Parathyroid adenoma (tissue), 2 donors: ENCODE measurements at regions not wholly inside any gene's neighbourhood (a gene's known extent, or its start where the extent isn't known, plus 50 kb on each side); places are given as distances from the start of the nearest gene placed in this dataset.

ENCODE experiments used
- H2AFZ ChIP-seq: fragments of 300-600 bp; sonication (generic); one replicate; pipeline ENCODE4 v1.7.0; 2017; ENCODE audit warnings: antibody characterized with exemption, mild to moderate bottlenecking
- H3K27ac ChIP-seq: fragments of 300-600 bp; sonication (generic); one replicate; pipeline ENCODE4 v1.7.0; 2017
- H3K27me3 ChIP-seq: fragments of 300-600 bp; sonication (generic); one replicate; pipeline ENCODE4 v1.7.0; 2017; ENCODE audit warnings: low read length; ENCODE audit not compliant: control insufficient read depth, insufficient read depth
- H3K36me3 ChIP-seq: fragments of 300-600 bp; sonication (generic); one replicate; pipeline ENCODE4 v1.7.0; 2017; ENCODE audit warnings: low read length; ENCODE audit not compliant: control insufficient read depth, insufficient read depth
- H3K4me1 ChIP-seq: fragments of 300-600 bp; sonication (generic); one replicate; pipeline ENCODE4 v1.7.0; 2017; ENCODE audit warnings: control low read depth
- H3K4me2 ChIP-seq: fragments of 300-600 bp; sonication (generic); one replicate; pipeline ENCODE4 v1.7.0; 2017; ENCODE audit warnings: low read length
- H3K4me3 ChIP-seq: fragments of 300-600 bp; sonication (generic); one replicate; pipeline ENCODE4 v1.7.0; 2017; ENCODE audit warnings: low read depth, low read length
- H3K79me2 ChIP-seq: fragments of 300-600 bp; sonication (generic); one replicate; pipeline ENCODE4 v1.7.0; 2017; ENCODE audit warnings: control low read depth
- H3K9ac ChIP-seq: fragments of 300-600 bp; sonication (generic); one replicate; pipeline ENCODE4 v1.7.0; 2017; ENCODE audit warnings: mild to moderate bottlenecking
- H3K9me3 ChIP-seq: fragments of 300-600 bp; sonication (generic); one replicate; pipeline ENCODE4 v1.7.0; 2017; ENCODE audit warnings: low read length; ENCODE audit not compliant: control insufficient read depth
- TF ChIP-seq, protein P1 (sequence below): fragments of 300-600 bp; sonication (generic); IDR thresholded peaks from one replicate; pipeline ENCODE4 v1.7.0; 2017; ENCODE audit warnings: antibody characterized with exemption, mild to moderate bottlenecking
- donor health status: primary hyperparathyroidism.

- H3K79me2 ChIP-seq = no peaks in the 10 kb centered on the region
- no peaks in the 10 kb centered on the region for H3K9me3 ChIP-seq
- no peak overlapping the region for H3K4me3 ChIP-seq
- no peak overlapping the region for H3K4me2 ChIP-seq
- H3K4me1 ChIP-seq = no peaks in the 10 kb centered on the region
- no peaks in the 10 kb centered on the region for H3K27me3 ChIP-seq
- TF ChIP-seq, protein P1, sequence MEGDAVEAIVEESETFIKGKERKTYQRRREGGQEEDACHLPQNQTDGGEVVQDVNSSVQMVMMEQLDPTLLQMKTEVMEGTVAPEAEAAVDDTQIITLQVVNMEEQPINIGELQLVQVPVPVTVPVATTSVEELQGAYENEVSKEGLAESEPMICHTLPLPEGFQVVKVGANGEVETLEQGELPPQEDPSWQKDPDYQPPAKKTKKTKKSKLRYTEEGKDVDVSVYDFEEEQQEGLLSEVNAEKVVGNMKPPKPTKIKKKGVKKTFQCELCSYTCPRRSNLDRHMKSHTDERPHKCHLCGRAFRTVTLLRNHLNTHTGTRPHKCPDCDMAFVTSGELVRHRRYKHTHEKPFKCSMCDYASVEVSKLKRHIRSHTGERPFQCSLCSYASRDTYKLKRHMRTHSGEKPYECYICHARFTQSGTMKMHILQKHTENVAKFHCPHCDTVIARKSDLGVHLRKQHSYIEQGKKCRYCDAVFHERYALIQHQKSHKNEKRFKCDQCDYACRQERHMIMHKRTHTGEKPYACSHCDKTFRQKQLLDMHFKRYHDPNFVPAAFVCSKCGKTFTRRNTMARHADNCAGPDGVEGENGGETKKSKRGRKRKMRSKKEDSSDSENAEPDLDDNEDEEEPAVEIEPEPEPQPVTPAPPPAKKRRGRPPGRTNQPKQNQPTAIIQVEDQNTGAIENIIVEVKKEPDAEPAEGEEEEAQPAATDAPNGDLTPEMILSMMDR = no peak
- no peak overlapping the region for H3K27ac ChIP-seq
- no peak overlapping the region for H2AFZ ChIP-seq
- no peaks in the 10 kb centered on the region for H3K36me3 ChIP-seq
- H3K9ac ChIP-seq = no peak overlapping the region
Measured at GRCh38 chr4:65747386-65747785, 77.1 kb upstream of the EPHA5 start.

- H3K9ac ChIP-seq = no peak overlapping the region
- TF ChIP-seq, protein P1 = no peak
- no peaks in the 10 kb centered on the region for H3K79me2 ChIP-seq
- no peak overlapping the region for H3K27ac ChIP-seq
- H3K4me2 ChIP-seq = no peak overlapping the region
- no peak overlapping the region for H3K4me3 ChIP-seq
- no peaks in the 10 kb centered on the region for H3K4me1 ChIP-seq
- H2AFZ ChIP-seq = no peak overlapping the region
- H3K9me3 ChIP-seq = no peaks in the 10 kb centered on the region
- no peaks in the 10 kb centered on the region for H3K27me3 ChIP-seq
- no peaks in the 10 kb centered on the region for H3K36me3 ChIP-seq
Measured at GRCh38 chr4:65738134-65738533, 67.8 kb upstream of the EPHA5 start.

DNA sequence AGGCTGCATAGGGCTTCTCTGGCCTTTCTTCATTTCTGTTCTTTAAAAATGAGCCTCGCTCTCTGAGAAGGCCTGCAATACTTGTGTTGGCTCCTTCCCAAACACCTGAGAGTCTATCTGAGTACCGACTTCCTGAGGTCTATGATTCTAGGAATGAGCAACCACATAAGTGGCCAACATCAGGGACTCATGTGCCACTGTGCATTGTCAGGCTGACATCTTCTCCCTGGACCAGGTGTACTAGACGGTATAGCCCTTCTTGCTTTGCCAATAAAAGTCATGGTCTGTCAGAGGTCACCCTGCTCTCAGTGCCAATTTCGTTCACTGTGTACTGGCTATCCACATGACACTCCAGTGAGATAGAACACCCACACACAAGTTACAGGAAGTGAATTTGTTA, 67.4 kb upstream of the EPHA5 start:
- H3K4me2 ChIP-seq = no peak overlapping the region
- H3K27ac ChIP-seq = no peak overlapping the region
- no peak overlapping the region for H3K4me3 ChIP-seq
- H2AFZ ChIP-seq = no peak overlapping the region
- no peaks in the 10 kb centered on the region for H3K27me3 ChIP-seq
- no peaks in the 10 kb centered on the region for H3K9me3 ChIP-seq
- no peaks in the 10 kb centered on the region for H3K36me3 ChIP-seq
- H3K9ac ChIP-seq = no peak overlapping the region
- no peaks in the 10 kb centered on the region for H3K79me2 ChIP-seq
- TF ChIP-seq, protein P1 = no peak
- H3K4me1 ChIP-seq = no peaks in the 10 kb centered on the region

GRCh38 chr4:65724973-65725372, 54.7 kb upstream of the EPHA5 start:
- TF ChIP-seq, protein P1 = no peak
- H3K36me3 ChIP-seq = no peaks in the 10 kb centered on the region
- H2AFZ ChIP-seq = no peak overlapping the region
- no peak overlapping the region for H3K9ac ChIP-seq
- H3K27ac ChIP-seq = no peak overlapping the region
- no peaks in the 10 kb centered on the region for H3K27me3 ChIP-seq
- H3K9me3 ChIP-seq = no peaks in the 10 kb centered on the region
- no peaks in the 10 kb centered on the region for H3K79me2 ChIP-seq
- no peak overlapping the region for H3K4me2 ChIP-seq
- H3K4me1 ChIP-seq = no peaks in the 10 kb centered on the region
- no peak overlapping the region for H3K4me3 ChIP-seq
